ENCODE measurements at regions not wholly inside any gene's neighbourhood (a gene's known extent, or its start where the extent isn't known, plus 50 kb on each side); places are given as distances from the start of the nearest gene placed in this dataset.
"Not testable (repeated sequence)": the region's sequence is repeated elsewhere in the genome, so short reads cannot be mapped to it uniquely, and the experiment has no call there.

GRCh38 chr14:30373526-30373925, 185.4 kb upstream of the G2E3 start:
- DNase-seq (no peak), ATAC-seq (no peak)

- peak; percentile 71 for DNase-seq
- ATAC-seq: peak; percentile 93
These were observed 183.6 kb upstream of the G2E3 start for GRCh38 chr14:30375296-30375892.

- ATAC-seq: no peak
These were observed 177.0 kb upstream of the G2E3 start for GRCh38 chr14:30381861-30382480.

GRCh38 chr14:30385925-30386324, 173.0 kb upstream of the G2E3 start:
- ATAC-seq: no peak
- DNase-seq: no peak

More at GRCh38 chr14:30381861-30382480, 177.0 kb upstream of the G2E3 start:
- DNase-seq: no peak

- ATAC-seq: no peak
- DNase-seq: no peak
These were observed 171.1 kb upstream of the G2E3 start for GRCh38 chr14:30387871-30388270.

- DNase-seq (no peak), ATAC-seq (peak; percentile 52)
These were observed 169.7 kb upstream of the G2E3 start for GRCh38 chr14:30389134-30389876.

- DNase-seq (no peak), ATAC-seq (no peak)
These were observed 169.0 kb upstream of the G2E3 start for GRCh38 chr14:30389877-30390385.

- ATAC-seq (no peak), DNase-seq (no peak)
These were observed 163.9 kb upstream of the G2E3 start for GRCh38 chr14:30395065-30395464.

GRCh38 chr14:30402846-30403245, 156.1 kb upstream of the G2E3 start:
- DNase-seq (no peak), ATAC-seq (no peak)

GRCh38 chr14:30403791-30404190, 155.2 kb upstream of the G2E3 start:
- ATAC-seq (no peak), DNase-seq (no peak)

GRCh38 chr14:30409508-30410015, 149.4 kb upstream of the G2E3 start:
- DNase-seq, ATAC-seq: not testable (repeated sequence)

GRCh38 chr14:30410986-30411385, 148.0 kb upstream of the G2E3 start:
- DNase-seq (no peak), ATAC-seq (no peak)

- not testable (repeated sequence) for DNase-seq, ATAC-seq
These were observed 145.8 kb upstream of the G2E3 start for GRCh38 chr14:30413184-30413583.

- ATAC-seq: no peak
These were observed 141.8 kb upstream of the G2E3 start for GRCh38 chr14:30417121-30417520.

GRCh38 chr14:30417999-30418398, 141.0 kb upstream of the G2E3 start:
- ATAC-seq: no peak
- no peak for DNase-seq

More at GRCh38 chr14:30417121-30417520, 141.8 kb upstream of the G2E3 start:
- no peak for DNase-seq

GRCh38 chr14:30419037-30419436, 139.9 kb upstream of the G2E3 start:
- DNase-seq: no peak
- no peak for ATAC-seq

GRCh38 chr14:30420515-30420914, 138.4 kb upstream of the G2E3 start:
- ATAC-seq (no peak), DNase-seq (no peak)

GRCh38 chr14:30426463-30426862, 132.5 kb upstream of the G2E3 start:
- DNase-seq (no peak), ATAC-seq (no peak)

GRCh38 chr14:30427401-30427800, 131.6 kb upstream of the G2E3 start:
- DNase-seq (no peak), ATAC-seq (no peak)

- ATAC-seq: no peak
- DNase-seq: no peak
These were observed 131.1 kb upstream of the G2E3 start for GRCh38 chr14:30427846-30428245.

- no peak for ATAC-seq
- DNase-seq: no peak
These were observed 127.4 kb upstream of the G2E3 start for GRCh38 chr14:30431552-30431951.

GRCh38 chr14:30440961-30441360, 118.0 kb upstream of the G2E3 start:
- ATAC-seq (no peak), DNase-seq (no peak)

All from stimulated activated naive CD8-positive, alpha-beta T cell treated with anti-CD3 and anti-CD28 coated beads, Interleukin-15, Interleukin-2, amounts not matched to agents 100 U/mL and 50 U/mL, for 24 hours (primary cell).